ENCODE measurements at regions not wholly inside any gene's neighbourhood (a gene's known extent, or its start where the extent isn't known, plus 50 kb on each side); places are given as distances from the start of the nearest gene placed in this dataset.

DNA sequence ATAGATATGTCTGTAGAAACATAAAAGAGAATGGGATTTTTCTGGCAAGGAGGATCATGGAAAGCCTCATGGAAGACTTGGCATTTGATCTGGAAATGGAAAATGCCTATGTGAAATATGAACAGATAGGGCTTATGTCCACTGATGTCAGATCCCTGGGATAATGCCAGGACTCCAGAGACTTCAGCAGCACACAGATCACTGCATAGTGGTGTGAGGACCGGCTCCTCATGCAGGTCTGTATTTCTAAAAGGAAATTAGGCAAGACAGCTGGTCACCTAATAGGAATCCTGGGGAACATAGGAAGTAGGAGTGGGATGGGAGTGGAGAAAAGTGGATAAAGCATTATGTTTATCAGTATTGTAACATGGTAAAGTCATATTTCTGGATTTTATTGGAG is 56.8 kb upstream of the IPO9 start:
- DNase-seq (ENCODE audit: low spot score), result no peak

DNA sequence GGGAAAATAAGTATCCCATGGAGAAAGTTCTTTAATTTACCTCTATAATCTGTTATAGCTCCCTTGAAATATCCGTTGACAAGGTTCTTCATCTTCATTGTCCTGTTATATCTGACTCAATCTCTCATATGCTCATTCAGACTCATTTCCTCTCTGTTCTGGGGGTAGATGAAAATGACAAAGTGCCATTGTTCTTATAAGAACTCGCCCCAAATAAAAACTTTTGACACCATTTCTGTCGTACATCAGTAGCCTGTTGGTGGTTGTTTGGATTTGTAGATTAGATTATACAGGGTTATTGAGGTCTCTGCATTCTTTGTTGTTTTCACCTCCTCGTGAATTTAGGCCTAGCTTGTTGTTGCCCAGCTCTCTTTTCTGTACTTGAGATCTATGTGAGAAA is 55.2 kb upstream of the IPO9 start:
- DNase-seq (ENCODE audit: low spot score), result no peak

DNA sequence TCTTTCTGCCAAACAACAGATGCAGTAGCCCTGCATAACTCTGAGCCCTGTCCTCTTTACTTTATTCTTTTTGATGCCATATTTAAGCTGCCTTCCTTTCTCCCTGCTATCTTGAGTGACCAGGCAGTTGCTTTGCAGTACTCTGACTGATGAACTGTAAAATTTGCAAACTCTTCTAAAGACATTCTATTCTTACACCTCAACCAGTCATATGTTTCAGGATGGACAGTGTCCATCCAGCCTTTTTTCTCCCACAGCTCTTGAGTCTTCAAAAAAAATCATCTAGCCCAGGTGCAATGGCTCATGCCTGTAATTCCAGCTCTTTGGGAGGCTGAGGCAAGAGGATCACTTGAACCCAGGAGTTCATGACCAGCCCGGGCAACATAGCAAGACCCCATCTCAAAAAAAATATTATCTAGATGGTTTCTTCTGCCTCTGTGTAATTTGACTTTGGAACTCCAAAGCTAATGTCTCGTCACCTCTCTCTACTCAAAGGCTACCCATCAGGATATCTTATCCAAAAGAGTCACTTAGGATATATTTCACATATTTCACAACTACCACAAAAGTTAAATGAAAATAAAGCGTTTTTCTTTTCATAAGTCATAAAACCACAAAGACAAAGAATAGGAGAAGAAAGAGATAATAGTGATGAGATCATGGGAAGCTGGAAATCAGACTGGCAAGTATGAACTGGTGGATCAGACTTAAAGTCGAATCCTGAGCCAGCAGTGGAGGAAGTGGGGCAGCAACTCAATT is 54.6 kb upstream of the IPO9 start:
- DNase-seq (ENCODE audit: low spot score), result no peak

DNA sequence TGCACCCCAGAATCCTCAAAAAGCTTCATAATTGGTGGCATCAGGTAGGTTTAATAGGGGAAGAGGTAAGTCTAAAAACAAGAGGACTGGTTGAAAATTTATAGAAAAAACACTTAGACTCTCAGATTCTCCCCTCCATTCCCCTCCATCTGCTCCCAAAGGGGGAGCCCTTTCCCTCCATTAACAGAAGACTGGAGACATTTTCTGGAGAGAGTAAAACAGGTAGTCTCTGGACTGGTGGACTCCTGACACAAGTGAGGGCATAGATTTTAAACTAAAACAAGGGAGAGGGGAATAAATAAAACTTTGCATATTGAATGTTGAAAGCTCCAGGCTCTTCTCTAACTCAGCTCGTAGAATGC is 54.0 kb upstream of the IPO9 start:
- no peak for DNase-seq (ENCODE audit: low spot score)

DNA sequence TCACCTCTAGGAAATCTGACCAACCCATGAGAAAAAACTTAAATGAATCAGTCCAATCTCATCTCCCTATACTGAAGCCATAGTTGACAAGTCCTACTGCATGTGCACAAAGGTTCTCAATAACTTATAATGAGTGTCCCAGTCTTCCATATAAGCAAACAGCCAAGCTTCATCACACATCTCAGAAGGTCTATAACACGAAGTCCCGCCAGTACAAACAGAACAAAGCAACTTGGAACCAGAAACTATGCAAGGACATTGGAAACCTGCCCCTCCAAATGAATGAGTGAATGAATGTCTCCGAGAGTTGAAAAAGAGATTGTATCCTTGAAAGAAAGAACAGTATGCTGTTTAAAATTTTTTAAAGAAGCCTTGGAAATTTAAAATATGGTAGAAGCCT is 53.6 kb upstream of the IPO9 start:
- DNase-seq (ENCODE audit: low spot score), result no peak

DNA sequence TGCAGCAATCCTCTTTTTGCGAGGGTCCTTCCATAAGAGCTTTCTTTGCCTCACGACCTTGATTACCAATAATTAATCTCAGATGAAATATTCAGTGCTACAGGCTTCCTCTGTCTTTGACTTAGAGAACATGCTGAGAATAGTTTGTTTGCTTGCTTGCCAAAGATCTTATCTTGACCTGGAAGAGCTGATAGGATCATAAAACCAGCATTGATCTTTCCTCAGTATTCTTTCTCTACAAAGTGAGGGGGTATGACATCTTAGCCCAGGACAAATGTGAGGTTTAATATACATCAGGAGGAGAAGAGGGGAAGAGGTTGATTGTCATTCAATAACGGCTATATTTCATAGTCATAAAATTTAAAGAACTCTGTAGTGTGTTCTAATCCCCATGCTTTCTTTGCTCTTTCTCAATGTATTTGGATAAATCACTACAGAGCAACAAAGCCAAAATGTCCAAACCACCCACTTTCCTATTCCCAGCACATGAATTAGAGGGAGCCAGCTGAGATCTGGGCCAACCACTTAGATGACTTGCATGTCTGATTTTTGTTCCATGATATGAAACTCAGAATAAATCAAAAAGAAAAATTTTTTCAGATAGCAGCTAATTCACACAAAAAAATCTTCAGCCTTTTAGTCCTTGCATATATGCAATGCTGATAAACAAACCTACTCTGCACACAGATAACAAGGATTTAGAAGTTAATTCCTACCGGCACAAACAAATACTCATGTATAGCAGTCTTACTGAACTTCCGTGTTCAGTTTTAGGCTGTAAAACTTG is 50.5 kb upstream of the IPO9 start:
- DNase-seq (ENCODE audit: low spot score), result no peak
